HG03066 (cell line): ENCODE measurements at regions not wholly inside any gene's neighbourhood (a gene's known extent, or its start where the extent isn't known, plus 50 kb on each side); places are given as distances from the start of the nearest gene placed in this dataset.
"Not testable (repeated sequence)": the region's sequence is repeated elsewhere in the genome, so short reads cannot be mapped to it uniquely, and the experiment has no call there.

Experiments used
- ATAC-seq: cut with Tn5 transposase; IDR thresholded peaks from one replicate; pipeline ENCODE4 v1.9.1; 2021; ENCODE audit warnings: low read depth; ENCODE audit not compliant: unreplicated experiment

GRCh38 chr6:85360794-85361642, 88.9 kb upstream of the NT5E start:
- ATAC-seq: no peak

DNA sequence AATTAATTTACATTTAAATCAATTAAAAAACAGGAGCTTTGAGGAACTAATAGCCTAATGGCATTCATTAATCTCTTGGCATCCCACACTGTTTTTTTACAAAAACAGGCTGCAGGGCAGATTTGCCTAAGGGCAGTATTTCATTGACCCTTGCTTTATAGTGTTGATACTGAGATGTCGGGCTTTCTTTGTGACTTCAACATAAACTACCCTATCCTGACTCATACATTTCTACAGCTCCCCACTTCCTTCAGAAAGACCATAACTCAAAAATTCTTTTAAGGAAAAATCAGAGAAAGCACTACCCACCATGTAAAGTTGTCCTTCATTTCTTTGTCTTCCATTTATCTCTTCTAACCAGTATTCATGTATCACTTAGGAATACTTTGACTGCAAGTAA, 92.2 kb upstream of the NT5E start:
- no peak for ATAC-seq

DNA sequence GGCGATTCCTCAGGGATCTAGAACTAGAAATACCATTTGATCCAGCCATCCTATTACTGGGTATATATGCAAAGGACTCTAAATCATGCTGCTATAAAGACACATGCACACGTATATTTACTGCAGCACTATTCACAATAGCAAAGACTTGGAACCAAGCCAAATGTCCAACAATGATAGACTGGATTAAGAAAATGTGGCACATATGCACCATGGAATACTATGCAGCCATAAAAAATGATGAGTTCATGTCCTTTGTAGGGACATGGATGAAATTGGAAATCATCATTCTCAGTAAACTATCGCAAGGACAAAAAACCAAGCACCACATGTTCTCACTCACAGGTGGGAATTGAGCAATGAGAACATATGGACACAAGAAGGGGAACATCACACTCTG, 93.1 kb upstream of the NT5E start:
- not testable (repeated sequence) for ATAC-seq

DNA sequence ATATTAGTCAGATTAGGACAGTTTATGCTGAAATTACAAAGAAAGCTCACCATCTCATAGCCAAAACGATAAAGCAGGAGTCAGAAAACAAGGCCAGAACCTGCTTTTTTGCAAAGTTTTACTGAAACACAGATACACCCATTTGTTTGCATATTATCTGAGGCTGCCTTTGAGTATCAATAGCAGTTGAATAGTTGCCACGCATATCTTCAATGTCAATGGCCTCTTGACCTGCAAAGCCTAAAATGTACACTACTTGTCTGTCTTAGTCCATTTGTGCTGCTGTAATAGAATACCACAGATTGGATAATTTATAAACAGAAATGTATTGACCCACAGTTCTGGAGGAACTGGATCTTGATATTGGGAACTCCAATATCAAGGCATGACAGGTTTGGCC, 94.1 kb upstream of the NT5E start:
- no peak for ATAC-seq

DNA sequence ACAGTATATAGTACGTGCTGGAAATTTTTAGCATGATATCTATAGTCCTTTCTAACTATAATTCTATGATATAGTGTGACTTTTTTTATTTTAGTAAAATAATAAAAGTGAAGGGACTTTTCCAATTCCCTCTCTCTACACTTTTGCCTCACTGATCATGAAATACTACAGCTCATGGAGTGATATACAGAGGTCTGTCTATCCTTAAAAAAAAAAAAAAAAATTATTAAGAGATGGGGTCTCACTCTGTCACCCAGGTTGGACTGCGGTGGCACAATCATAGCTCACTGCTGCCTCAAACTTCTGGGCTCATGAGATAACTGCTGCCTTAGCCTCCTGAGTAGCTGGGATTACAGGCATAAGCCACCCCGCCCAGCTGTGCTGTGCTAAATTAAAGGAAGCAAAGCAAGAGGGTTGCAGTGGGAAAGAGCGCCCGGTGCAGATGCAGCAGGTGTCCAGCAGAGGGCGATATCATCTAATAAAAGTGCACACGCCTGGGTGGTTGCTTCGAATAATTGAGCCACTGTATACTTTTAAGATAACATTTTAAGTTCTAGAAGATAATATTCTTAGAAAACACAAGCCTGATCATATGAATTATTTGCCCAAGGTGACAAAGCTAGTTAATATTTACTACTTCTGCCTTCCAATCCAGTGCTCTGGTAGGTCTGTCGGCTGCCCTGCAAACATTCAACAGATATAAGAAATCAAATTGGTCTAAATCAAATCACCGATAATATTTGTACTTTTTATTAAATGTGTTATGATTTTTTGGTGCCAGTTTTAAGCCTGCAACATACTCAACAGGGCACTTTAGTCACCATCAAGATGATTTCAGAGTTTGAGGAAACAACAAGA, 94.9 kb upstream of the NT5E start:
- ATAC-seq: peak; percentile 76

GRCh38 chr6:85353012-85353411, 96.9 kb upstream of the NT5E start:
- ATAC-seq: no peak

GRCh38 chr6:85348643-85349042, 101.2 kb upstream of the NT5E start:
- no peak for ATAC-seq

- ATAC-seq: no peak
These were observed 102.1 kb upstream of the NT5E start for GRCh38 chr6:85347812-85348211.

DNA sequence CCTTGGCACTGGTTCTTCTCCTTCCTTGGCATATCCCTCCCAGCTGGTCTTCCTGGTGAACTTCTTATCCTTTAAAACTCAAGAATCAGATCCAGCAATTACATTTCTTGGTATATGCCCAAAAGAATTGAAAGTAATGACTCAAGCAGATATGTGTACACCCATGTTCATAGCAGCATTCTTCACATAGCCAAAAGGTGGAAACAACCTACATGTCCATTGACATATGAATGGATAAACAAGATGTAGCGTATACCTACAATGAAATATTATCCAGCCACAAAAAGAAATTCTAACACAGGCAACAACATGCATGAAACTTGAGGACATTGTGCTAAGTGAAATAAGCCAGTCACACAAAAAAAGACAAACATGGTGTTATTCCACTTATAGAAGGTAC, 103.7 kb upstream of the NT5E start:
- ATAC-seq: no peak

DNA sequence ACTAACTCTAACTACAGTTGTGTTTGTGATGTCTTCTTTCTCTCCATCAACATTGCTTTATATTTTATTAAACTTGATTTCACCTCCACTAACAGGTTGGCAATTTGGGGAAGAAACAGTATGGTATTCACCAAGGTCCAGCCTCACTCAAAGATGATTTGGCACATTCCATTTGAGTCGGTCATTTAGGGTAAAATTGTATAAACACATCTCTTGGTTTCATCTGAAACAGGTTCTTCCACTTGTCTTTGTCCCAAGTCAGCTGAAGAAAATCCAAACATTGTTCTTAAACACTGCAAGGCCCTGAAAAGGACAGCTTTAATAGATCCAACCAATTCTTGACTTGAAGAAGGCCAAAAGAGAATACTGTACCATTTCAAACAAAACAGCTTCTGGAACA, 104.9 kb upstream of the NT5E start:
- no peak for ATAC-seq

DNA sequence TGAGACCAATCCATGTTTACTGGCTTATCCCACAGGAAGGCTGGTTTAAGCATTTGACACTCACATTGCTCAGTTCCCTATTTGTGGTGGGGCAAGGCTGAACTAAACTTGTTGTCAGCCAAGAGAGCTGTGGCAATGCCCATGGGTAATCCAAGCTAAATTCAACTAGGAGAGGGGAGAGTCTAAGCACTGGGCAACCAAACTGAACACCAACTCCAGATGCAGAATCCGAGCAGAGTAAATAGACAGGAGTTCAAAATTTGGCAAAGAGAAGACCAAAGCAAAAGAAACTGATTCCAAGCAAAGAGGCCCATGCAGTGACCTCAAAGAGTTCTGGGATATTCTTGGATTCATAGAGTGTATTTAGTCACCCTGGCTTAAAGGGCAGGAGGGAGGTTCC, 106.5 kb upstream of the NT5E start:
- ATAC-seq: no peak

DNA sequence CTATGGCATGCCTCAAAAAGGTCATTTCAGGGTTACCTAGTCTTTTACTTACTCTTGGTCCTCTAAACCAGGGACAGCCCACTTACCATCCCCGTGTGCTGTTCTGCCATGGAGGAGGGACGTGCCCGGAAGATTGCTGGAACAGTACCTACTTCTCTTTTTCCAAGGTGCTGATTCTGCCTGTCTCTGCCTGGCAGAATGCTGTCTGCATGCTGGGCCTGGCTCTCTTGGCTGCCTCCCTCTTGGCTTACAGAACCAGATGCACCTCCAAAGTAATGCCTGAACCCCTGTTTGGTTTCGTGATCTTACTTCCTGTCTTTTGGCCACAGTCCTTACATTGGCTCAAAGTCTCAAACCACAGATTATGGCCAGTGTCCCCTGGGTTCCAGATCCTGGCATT, 120.7 kb upstream of the NT5E start:
- ATAC-seq: no peak

DNA sequence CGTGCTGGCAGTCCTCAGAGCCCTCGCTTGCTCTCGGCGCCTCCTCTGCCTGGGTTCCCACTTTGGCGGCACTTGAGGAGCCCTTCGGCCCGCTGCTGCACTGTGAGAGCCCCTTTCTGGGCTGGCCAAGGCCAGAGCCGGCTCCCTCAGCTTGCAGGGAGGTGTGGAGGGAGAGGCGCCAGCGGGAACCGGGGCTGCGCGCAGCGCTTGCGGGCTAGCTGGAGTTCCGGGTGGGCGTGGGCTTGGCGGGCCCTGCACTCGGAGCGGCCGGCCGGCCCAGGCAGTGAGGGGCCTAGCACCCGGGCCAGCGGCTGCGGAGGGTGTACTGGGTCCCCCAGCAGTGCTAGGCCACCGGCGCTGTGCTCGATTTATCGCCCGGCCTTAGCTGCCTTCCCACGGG, 124.1 kb upstream of the NT5E start:
- ATAC-seq: not testable (repeated sequence)

DNA sequence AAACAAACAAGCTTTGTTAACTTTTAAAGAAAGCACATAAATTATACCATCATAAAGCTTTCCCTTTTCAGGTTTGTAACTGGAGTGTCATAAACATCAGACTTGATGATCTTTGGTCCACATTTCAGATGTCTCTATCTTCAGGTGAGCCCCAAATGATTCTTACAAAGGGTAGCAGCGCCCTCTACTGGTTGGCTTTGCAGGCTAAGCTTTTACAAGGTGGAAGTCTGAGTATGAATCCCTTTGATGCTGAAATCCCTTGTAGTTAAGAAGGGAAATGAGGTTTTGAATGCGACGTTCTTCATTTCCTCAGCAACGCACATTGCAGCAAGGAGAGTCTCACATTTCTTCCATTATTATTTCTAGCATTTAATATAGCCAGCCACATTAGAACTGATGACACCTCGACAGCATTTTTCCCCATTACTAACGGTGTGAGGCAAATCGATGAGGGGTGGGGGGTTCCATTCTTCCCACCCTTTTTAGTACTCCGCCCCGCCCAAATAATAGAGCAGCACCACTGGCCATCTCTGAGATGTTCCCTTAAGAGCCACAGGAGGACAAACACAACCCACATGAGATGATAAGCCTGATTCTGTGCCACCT, 126.3 kb upstream of the NT5E start:
- ATAC-seq: peak; percentile 76

DNA sequence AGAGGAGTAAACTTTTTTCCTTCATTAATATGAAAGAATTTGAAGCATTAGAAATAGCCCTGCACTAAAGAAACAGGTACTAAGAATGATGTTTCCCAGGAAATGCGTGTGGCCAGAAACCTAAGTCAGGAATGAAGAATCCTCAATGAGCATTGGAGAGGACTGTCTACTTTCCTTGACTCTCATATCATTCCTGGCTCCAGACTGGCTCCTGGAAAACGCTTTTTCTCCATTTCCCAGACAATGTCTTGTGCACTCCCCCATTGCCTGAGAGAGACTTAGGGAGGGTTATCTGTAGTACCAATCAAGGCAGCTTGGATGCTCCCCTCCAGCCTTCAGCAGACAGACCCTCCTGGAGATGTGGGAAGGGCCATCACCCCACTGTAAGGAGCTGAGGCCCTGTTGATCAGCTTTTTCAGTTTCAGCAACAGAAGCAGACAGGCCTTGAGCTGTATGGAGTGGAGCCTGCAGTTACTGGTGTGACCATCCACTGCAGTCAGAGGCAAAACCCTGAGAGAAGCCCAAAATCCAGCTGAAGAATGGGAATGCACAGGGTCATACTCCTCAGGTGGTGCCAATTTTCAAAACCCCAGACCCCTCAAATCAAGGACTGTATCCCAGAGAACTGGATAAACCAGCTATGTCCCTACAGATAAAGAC, 127.3 kb upstream of the NT5E start:
- ATAC-seq: no peak

- ATAC-seq: no peak
These were observed 128.0 kb upstream of the NT5E start for GRCh38 chr6:85321906-85322305.

- ATAC-seq: no peak
These were observed 135.3 kb upstream of the NT5E start for GRCh38 chr6:85314586-85314985.

DNA sequence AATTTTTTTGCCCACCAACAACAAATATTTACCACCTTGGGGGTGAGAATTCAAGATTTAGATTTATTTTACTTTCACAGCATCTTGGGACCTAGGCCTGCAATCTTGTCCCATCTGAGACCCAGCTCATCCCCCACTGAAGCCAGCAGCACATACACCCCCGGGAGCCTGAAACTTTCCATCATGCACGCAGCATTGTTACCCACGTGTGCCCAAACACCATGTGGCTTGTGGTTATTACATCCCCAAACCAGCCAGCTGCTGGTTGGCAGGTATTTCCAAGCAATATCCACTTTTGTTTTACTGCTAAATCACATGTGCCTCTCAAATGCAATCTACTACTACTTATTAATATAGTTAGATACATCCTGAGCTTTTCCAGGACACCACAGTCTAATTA, 149.3 kb upstream of the NT5E start:
- ATAC-seq: no peak

- ATAC-seq: no peak
These were observed 151.3 kb upstream of the NT5E start for GRCh38 chr6:85298553-85298952.

DNA sequence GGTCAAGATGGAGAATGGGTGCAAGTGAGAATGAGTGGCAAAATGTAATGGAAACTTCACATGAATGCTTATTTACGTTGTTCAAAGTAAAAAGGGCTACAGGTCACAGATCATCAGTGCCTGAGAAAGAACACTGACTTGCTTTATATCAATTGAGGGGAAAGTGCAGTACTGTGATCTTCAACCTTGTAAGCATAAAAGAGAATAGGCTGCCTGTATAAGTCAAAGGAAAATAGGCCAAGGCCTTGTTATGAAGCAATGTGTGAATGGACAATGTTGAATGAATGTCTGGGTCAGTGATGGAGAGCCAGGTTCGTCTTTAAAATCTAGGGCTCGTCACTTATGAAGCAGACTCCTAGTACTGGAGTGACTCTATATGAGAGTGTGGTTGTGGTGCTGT, 158.6 kb upstream of the NT5E start:
- ATAC-seq: no peak

DNA sequence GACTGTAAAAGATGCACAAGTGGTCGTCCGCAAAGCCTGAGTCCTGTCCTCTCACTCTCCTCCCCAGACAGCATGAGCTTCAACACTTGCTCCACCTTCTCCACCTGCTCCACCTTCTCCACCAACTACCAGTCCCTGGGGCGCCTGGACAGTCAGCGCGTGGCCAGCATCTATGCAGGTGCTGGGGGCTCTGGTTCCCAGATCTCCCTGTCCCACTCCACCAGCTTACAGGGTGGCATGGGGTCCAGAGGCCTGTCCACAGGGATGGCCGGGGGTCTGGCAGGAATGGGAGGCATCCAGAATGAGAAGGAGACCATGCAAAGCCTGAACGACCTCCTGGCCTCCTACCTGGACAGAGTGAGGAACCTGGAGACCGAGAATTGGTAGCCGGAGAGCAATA, 162.2 kb upstream of the NT5E start:
- no peak for ATAC-seq
